Fibroblast of lung (primary cell): ENCODE measurements at regions not wholly inside any gene's neighbourhood (a gene's known extent, or its start where the extent isn't known, plus 50 kb on each side); places are given as distances from the start of the nearest gene placed in this dataset.

Experiments used
- DNase-seq, 2 donors: peaks; one replicate each; pipeline versions ENCODE4 v3.0.0 to v3.0.0-alpha.2; 2010; ENCODE audit warnings: low read depth in 2 of 2
- H2AFZ ChIP-seq: 2 replicates; pipeline ENCODE4 v1.5.1; 2012; ENCODE audit warnings: low read length, control low read depth, inconsistent platforms
- H3K27ac ChIP-seq: 2 replicates; pipeline ENCODE4 v1.5.1; 2011; ENCODE audit warnings: low read length, control low read depth; ENCODE audit not compliant: insufficient read depth
- H3K27me3 ChIP-seq: 2 replicates; pipeline ENCODE4 v1.5.1; 2011; ENCODE audit warnings: mild to moderate bottlenecking, low read length; ENCODE audit not compliant: control insufficient read depth, insufficient read depth
- H3K36me3 ChIP-seq: 2 replicates; pipeline ENCODE4 v1.5.1; 2011; ENCODE audit warnings: low read length; ENCODE audit not compliant: control insufficient read depth, insufficient read depth
- H3K4me1 ChIP-seq: 2 replicates; pipeline ENCODE4 v1.5.1; 2011; ENCODE audit warnings: low read length; ENCODE audit not compliant: control insufficient read depth, insufficient read depth; ENCODE audit errors: extremely low read depth
- H3K4me2 ChIP-seq: 2 replicates; pipeline ENCODE4 v1.5.1; 2011; ENCODE audit warnings: low read length, control low read depth; ENCODE audit not compliant: insufficient read depth; ENCODE audit errors: extremely low read depth
- H3K4me3 ChIP-seq, 4 experiments: fragments of 200-600 bp in 1 of 4; sonication (generic) in 1 of 4; replicated peaks in 1 of 4; 2 replicates each; pipeline ENCODE4 v1.5.1; 2011 to 2016; ENCODE audit warnings: low read length in 4 of 4, low read depth in 3 of 4, mild to moderate bottlenecking in 3 of 4, control low read depth in 2 of 4, inconsistent platforms in 1 of 4, mixed read lengths in 1 of 4; ENCODE audit not compliant: insufficient read depth in 1 of 4; ENCODE audit errors: control extremely low read depth in 1 of 4
- H3K79me2 ChIP-seq: 2 replicates; pipeline ENCODE4 v1.5.1; 2012; ENCODE audit warnings: mild to moderate bottlenecking, low read length, inconsistent platforms; ENCODE audit not compliant: control insufficient read depth, insufficient read depth
- H3K9ac ChIP-seq: 2 replicates; pipeline ENCODE4 v1.5.1; 2011; ENCODE audit warnings: mild to moderate bottlenecking, low read length, control low read depth; ENCODE audit not compliant: insufficient read depth
- H3K9me3 ChIP-seq: 2 replicates; pipeline ENCODE4 v1.5.1; 2012; ENCODE audit warnings: low read depth, low read length; ENCODE audit not compliant: control insufficient read depth, insufficient read depth
- H4K20me1 ChIP-seq: 2 replicates; pipeline ENCODE4 v1.5.1; 2011; ENCODE audit warnings: low read length; ENCODE audit not compliant: control insufficient read depth, insufficient read depth; ENCODE audit errors: extremely low read depth
- EZH2 ChIP-seq: IDR thresholded peaks from 2 replicates; pipeline ENCODE4 v1.5.1; 2012; ENCODE audit warnings: low read length, control low read depth, mild to moderate bottlenecking; ENCODE audit errors: missing control alignments
- TF ChIP-seq, protein P1 (sequence below), 2 donors: IDR thresholded peaks in 1 of 2; conservative IDR thresholded peaks in 1 of 2; 1 replicate in 1 of 2; 2 replicates in 1 of 2; pipeline ENCODE4 v1.5.1; 2011 to 2012; ENCODE audit warnings: low read length in 2 of 2, control low read depth in 1 of 2, inconsistent platforms in 1 of 2, low read depth in 1 of 2, mild to moderate bottlenecking in 1 of 2

DNA sequence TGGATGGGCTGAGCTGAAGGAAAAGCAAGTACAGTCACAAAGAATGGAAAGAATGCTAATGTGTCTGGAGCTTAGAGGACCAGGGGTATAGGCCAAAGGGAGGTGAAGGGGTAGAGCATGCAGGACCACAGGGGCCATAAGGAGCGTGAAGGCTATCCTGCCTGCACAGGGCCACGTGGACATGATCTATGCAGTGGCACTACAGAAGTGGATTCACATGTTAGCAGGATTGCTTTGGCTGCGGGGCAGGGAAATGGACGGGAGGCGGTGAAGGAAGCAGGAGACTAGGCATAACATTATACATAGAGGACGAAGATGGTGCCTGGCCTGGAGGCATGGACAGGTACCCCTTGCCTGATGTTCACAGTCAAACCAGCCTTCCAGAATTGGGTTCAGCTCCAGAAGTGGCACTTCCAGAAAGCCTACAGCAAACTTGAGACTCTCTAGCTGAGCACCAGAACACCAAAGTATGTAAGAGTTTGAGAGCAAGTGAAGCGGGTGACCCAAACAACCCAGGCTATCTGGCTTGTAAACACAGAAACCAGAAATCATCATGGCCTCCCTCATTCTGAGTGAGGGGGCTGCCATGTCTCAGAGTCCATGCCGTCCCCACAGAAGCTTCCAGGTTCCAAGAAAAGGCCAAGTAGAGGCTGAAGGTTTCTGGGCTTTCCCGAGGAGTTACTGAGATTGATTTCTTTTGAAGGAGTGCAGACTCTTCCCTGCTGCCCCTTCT lies 135.5 kb upstream of the JUN start:
- H2AFZ ChIP-seq = no peak overlapping the region
- no peaks in the 10 kb centered on the region for H3K27me3 ChIP-seq
- no peak overlapping the region for H3K4me3 ChIP-seq
- DNase-seq = no peak
- no peaks in the 10 kb centered on the region for H3K79me2 ChIP-seq
- no peak overlapping the region for H3K4me2 ChIP-seq
- TF ChIP-seq, protein P1, sequence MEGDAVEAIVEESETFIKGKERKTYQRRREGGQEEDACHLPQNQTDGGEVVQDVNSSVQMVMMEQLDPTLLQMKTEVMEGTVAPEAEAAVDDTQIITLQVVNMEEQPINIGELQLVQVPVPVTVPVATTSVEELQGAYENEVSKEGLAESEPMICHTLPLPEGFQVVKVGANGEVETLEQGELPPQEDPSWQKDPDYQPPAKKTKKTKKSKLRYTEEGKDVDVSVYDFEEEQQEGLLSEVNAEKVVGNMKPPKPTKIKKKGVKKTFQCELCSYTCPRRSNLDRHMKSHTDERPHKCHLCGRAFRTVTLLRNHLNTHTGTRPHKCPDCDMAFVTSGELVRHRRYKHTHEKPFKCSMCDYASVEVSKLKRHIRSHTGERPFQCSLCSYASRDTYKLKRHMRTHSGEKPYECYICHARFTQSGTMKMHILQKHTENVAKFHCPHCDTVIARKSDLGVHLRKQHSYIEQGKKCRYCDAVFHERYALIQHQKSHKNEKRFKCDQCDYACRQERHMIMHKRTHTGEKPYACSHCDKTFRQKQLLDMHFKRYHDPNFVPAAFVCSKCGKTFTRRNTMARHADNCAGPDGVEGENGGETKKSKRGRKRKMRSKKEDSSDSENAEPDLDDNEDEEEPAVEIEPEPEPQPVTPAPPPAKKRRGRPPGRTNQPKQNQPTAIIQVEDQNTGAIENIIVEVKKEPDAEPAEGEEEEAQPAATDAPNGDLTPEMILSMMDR (conservative IDR thresholded peaks at IDR 0.05 in 1 of 2, IDR thresholded peaks at IDR 0.05 in 1 of 2; ENCODE audit: low read depth in 1 of 2, low read length in 2 of 2) = no peak
- H3K9me3 ChIP-seq = no peaks in the 10 kb centered on the region
- H3K27ac ChIP-seq = no peak overlapping the region
- H4K20me1 ChIP-seq = no peaks in the 10 kb centered on the region
- H3K4me1 ChIP-seq = no peaks in the 10 kb centered on the region
- no peak overlapping the region for H3K9ac ChIP-seq
- H3K36me3 ChIP-seq = no peaks in the 10 kb centered on the region

DNA sequence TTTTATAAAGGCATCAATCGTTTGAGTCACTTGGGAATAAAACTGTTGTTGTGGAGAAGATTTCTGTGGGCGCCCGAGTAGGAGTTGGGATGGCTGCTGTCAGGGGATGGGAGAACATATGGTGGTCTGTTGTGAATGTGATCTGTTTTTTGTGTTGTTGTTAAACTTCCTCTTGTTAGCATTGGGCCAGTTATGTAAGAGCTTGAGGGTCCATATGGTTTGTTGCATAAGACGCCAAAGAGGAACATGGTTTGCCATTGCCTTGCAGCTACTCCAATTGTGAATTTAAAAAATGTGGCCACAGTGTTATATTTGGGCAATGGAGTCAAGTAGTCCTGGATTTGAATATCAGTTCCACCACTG lies 136.1 kb upstream of the JUN start:
- no peak overlapping the region for H3K4me2 ChIP-seq
- DNase-seq = no peak
- no peaks in the 10 kb centered on the region for H3K36me3 ChIP-seq
- no peak overlapping the region for H2AFZ ChIP-seq
- no peaks in the 10 kb centered on the region for H4K20me1 ChIP-seq
- H3K27ac ChIP-seq = no peak overlapping the region
- H3K79me2 ChIP-seq = no peaks in the 10 kb centered on the region
- TF ChIP-seq, protein P1 (conservative IDR thresholded peaks at IDR 0.05 in 1 of 2, IDR thresholded peaks at IDR 0.05 in 1 of 2; ENCODE audit: low read depth in 1 of 2, low read length in 2 of 2) = no peak
- no peak for TF ChIP-seq EZH2
- no peaks in the 10 kb centered on the region for H3K4me1 ChIP-seq
- no peak overlapping the region for H3K4me3 ChIP-seq
- H3K27me3 ChIP-seq = no peaks in the 10 kb centered on the region
- no peak overlapping the region for H3K9ac ChIP-seq
- no peaks in the 10 kb centered on the region for H3K9me3 ChIP-seq

DNA sequence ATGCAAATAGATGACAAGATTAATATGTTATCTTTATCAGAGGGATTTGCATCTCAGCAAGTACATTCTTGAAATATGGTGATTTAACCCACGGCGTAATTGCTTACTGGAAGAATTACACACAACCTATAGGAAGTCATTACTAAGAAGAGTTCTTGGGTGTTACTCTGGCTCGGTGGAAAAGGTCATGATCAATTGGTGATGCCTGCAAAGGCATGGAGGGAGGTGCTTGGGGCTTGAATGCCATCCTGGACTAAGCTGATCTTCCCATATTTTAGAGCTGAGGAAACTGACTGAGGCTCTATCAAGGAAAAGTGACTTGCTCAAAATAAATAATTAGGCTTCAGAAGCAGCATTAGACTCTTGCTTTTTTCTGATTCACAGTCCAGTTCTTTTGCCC lies 137.5 kb upstream of the JUN start:
- Histone ChIP-seq H3K79me2 (no peaks in the 10 kb centered on the region), H3K27ac (no peak overlapping the region), H3K36me3 (no peaks in the 10 kb centered on the region), H4K20me1 (no peaks in the 10 kb centered on the region), H3K9ac (no peak overlapping the region), H3K27me3 (no peaks in the 10 kb centered on the region), H3K4me3 (no peak overlapping the region), H3K4me1 (no peaks in the 10 kb centered on the region), H3K9me3 (no peaks in the 10 kb centered on the region), H3K4me2 (no peak overlapping the region), H2AFZ (no peak overlapping the region)
- DNase-seq = no peak
- TF ChIP-seq EZH2 = no peak
- TF ChIP-seq, protein P1 (conservative IDR thresholded peaks at IDR 0.05 in 1 of 2, IDR thresholded peaks at IDR 0.05 in 1 of 2; ENCODE audit: low read depth in 1 of 2, low read length in 2 of 2) = no peak
